Right forelimb (tissue), 1 donor: ENCODE measurements at regions not wholly inside any gene's neighbourhood (a gene's known extent, or its start where the extent isn't known, plus 50 kb on each side); places are given as distances from the start of the nearest gene placed in this dataset.
"Not testable (repeated sequence)": the region's sequence is repeated elsewhere in the genome, so short reads cannot be mapped to it uniquely, and the experiment has no call there.

Experiments
- DNase-seq: peaks from one replicate; pipeline ENCODE4 v3.0.0-alpha.2; 2018

DNA sequence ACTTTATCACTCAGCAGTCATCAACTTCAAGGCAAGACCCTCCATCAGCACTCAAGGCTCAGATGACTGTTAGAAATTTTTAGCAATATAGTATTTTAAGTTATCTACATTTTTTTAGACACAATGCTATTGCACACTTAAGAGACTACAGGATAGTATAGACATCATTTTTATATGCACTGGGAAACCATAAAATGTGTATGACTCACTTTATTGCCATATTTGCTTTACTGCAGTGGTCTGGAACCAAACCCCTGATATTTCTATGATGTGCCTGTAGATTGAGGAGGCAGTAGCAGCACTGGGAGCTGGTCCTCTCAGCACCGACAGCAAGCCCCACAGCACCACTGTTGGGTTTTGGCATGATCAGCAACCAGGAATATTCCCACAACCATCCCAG lies 264.8 kb upstream of the HNRNPA3 start:
- DNase-seq, result no peak

DNA sequence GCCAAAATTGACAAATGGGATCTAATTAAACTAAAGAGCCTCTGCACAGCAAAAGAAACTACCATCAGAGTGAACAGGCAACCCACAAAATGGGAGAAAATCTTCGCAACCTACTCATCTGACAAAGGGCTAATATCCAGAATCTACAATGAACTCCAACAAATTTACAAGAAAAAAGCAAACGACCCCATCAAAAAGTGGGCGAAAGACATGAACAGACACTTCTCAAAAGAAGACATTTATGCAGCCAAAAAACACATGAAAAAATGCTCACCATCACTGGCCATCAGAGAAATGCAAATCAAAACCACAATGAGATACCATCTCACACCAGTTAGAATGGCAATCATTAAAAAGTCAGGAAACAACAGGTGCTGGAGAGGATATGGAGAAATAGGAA lies 261.4 kb upstream of the HNRNPA3 start:
- DNase-seq, result not testable (repeated sequence)

- no peak for DNase-seq
Measured at GRCh38 chr2:176956791-176957190, 255.8 kb upstream of the HNRNPA3 start.

DNA sequence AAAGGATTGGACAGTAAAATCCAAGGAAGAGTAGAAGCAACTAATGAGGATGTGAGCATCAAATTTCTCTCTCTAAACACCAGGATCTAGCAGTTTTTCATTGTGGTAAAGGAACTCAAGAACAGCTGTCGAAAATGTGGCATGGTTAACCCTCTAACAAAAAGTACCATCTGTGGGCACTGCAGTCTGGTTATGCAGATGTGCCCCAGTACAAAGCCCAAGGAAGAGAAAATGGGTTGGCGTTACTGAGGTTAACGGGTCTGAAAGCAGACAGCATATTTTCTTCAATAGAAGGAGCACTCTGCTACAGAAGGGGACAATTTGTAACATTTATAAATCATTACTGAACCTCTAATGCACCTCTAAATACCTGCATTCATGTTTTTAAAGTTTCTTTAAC lies 253.0 kb upstream of the HNRNPA3 start:
- no peak for DNase-seq

GRCh38 chr2:176960061-176960460 lies 252.5 kb upstream of the HNRNPA3 start:
- no peak for DNase-seq

GRCh38 chr2:176960736-176961520 lies 251.7 kb upstream of the HNRNPA3 start:
- DNase-seq, result no peak

- no peak for DNase-seq
Measured at GRCh38 chr2:176961775-176962619, 250.6 kb upstream of the HNRNPA3 start.

- no peak for DNase-seq
Measured at GRCh38 chr2:176963568-176964287, 248.9 kb upstream of the HNRNPA3 start.

DNA sequence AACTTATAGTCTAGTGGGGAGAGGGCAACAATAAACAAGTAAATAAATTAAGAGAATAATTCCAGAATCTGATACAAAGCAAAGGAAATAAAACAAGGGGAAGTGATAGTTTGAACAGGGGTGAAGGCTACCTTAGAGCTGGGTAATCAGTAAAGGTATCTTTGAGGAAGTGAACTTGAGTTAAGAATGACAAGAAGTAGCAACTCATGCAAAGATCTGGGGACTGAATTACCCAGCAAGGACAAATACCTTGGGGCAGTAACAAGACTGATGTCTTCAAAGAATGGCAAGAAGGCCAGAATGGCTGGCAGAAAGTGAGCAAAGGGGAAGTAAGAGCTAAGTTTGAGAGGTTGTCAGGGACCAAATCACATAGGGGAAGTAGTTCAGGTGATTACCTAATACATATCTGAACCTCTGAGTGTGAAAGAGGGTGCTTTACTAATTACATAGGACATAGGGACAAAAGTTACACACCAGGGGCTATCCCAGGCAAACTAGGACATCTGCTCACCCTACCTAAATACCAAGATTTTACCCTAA lies 244.6 kb upstream of the HNRNPA3 start:
- no peak for DNase-seq

GRCh38 chr2:176969642-176970359 lies 242.8 kb upstream of the HNRNPA3 start:
- no peak for DNase-seq

- peak; percentile 51 for DNase-seq
Measured at GRCh38 chr2:176976736-176977685, 235.6 kb upstream of the HNRNPA3 start.

- DNase-seq, result no peak
Measured at GRCh38 chr2:176978921-176979320, 233.7 kb upstream of the HNRNPA3 start.

- no peak for DNase-seq
Measured at GRCh38 chr2:176979981-176980710, 232.4 kb upstream of the HNRNPA3 start.

DNA sequence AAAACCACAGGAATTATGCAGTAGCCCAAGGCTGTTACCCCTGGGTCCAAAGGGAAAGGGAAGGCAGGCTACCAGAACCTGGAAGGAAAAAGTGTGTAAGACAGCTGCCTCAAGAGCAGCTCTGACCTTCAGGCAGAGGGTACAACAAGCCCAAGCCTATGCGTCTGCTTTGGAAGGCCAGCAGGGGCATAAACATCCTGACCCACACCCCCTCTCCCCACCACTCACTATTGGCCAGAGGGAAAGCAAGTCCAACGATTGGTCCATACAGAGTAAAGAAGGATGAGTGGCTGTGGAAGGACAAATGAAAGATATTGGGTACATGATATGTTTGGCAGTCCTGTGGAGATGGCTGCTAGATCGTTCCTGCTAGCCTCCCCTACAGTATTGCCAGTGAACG lies 227.6 kb upstream of the HNRNPA3 start:
- DNase-seq, result no peak

DNA sequence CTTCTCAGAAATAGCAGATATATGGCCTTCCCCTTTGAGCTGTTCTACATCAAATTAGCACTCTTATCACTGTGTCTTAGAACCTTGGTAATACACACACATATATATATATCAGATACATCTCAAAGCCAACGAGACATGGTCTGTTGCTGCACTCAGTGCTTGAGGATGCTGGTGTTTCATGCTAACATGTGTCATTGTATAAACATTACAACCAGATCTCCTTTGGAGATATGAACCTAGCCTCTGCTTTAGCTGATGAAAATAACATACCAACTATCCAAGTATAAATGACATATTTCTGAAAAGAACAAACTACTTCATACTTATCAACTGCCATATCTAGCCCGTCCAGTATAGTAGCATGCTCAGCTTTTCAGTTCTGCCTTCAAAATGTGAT lies 226.7 kb upstream of the HNRNPA3 start:
- DNase-seq, result no peak

- DNase-seq, result no peak
Measured at GRCh38 chr2:176986487-176986886, 226.1 kb upstream of the HNRNPA3 start.

GRCh38 chr2:176991411-176991810 lies 221.2 kb upstream of the HNRNPA3 start:
- no peak for DNase-seq

- no peak for DNase-seq
Measured at GRCh38 chr2:176997074-176997791, 215.4 kb upstream of the HNRNPA3 start.

- DNase-seq, result no peak
Measured at GRCh38 chr2:176997792-176998169, 214.8 kb upstream of the HNRNPA3 start.

- no peak for DNase-seq
Measured at GRCh38 chr2:176999301-176999700, 213.3 kb upstream of the HNRNPA3 start.
